Glutamatergic neuron (in vitro differentiated cells): ENCODE measurements at regions not wholly inside any gene's neighbourhood (a gene's known extent, or its start where the extent isn't known, plus 50 kb on each side); places are given as distances from the start of the nearest gene placed in this dataset.

Source experiments
- DNase-seq: peaks from one replicate; pipeline ENCODE4 v3.0.0; 2022
- H3K27ac Mint-ChIP-seq: one replicate; pipeline ENCODE4 v1.8.0; 2020; ENCODE audit warnings: mild to moderate bottlenecking, mixed read lengths, inconsistent platforms; ENCODE audit not compliant: unreplicated experiment
- H3K27me3 Mint-ChIP-seq: one replicate; pipeline ENCODE4 v1.8.0; 2020; ENCODE audit warnings: mild to moderate bottlenecking, moderate library complexity, mixed read lengths, inconsistent platforms; ENCODE audit not compliant: unreplicated experiment
- H3K36me3 Mint-ChIP-seq: one replicate; pipeline ENCODE4 v1.8.0; 2020; ENCODE audit warnings: mild to moderate bottlenecking, mixed read lengths, inconsistent platforms; ENCODE audit not compliant: unreplicated experiment
- H3K4me1 Mint-ChIP-seq: one replicate; pipeline ENCODE4 v1.8.0; 2020; ENCODE audit warnings: mild to moderate bottlenecking, low read depth, mixed read lengths, inconsistent platforms; ENCODE audit not compliant: unreplicated experiment
- H3K4me3 Mint-ChIP-seq: one replicate; pipeline ENCODE4 v1.8.0; 2020; ENCODE audit warnings: mild to moderate bottlenecking, mixed read lengths, inconsistent platforms; ENCODE audit not compliant: unreplicated experiment
- H3K9me3 Mint-ChIP-seq: one replicate; pipeline ENCODE4 v1.8.0; 2020; ENCODE audit warnings: mild to moderate bottlenecking, moderate library complexity, mixed read lengths, inconsistent platforms; ENCODE audit not compliant: unreplicated experiment
- CTCF ChIP-seq: fragments of 200-600 bp; sonication (generic); IDR thresholded peaks from one replicate; pipeline ENCODE4 v1.5.0; 2021; ENCODE audit not compliant: partially characterized antibody, unreplicated experiment

- no peak overlapping the region for H3K27ac Mint-ChIP-seq
- H3K4me1 Mint-ChIP-seq: no peaks in the 10 kb centered on the region
- H3K27me3 Mint-ChIP-seq: no peaks in the 10 kb centered on the region
- peaks cover 1% of the 10 kb centered on the region for H3K9me3 Mint-ChIP-seq
- no peak for TF ChIP-seq CTCF
- no peak for DNase-seq
- no peaks in the 10 kb centered on the region for H3K36me3 Mint-ChIP-seq
- H3K4me3 Mint-ChIP-seq: no peak overlapping the region
Observed at GRCh38 chr5:25423271-25423670, 778.5 kb upstream of the CDH10 start.

- Mint-ChIP-seq H3K4me3 (no peak overlapping the region), H3K9me3 (peaks cover 1% of the 10 kb centered on the region), H3K4me1 (no peaks in the 10 kb centered on the region), H3K27ac (no peak overlapping the region), H3K27me3 (no peaks in the 10 kb centered on the region), H3K36me3 (no peaks in the 10 kb centered on the region)
- TF ChIP-seq CTCF: no peak
- no peak for DNase-seq
Observed at GRCh38 chr5:25419684-25420083, 774.9 kb upstream of the CDH10 start.

GRCh38 chr5:25418978-25419377 lies 774.2 kb upstream of the CDH10 start:
- no peak overlapping the region for H3K27ac Mint-ChIP-seq
- no peaks in the 10 kb centered on the region for H3K27me3 Mint-ChIP-seq
- no peaks in the 10 kb centered on the region for H3K4me1 Mint-ChIP-seq
- H3K9me3 Mint-ChIP-seq: peaks cover 1% of the 10 kb centered on the region
- no peak for DNase-seq
- TF ChIP-seq CTCF: no peak
- no peak overlapping the region for H3K4me3 Mint-ChIP-seq
- H3K36me3 Mint-ChIP-seq: no peaks in the 10 kb centered on the region

- no peaks in the 10 kb centered on the region for H3K36me3 Mint-ChIP-seq
- peaks cover 1% of the 10 kb centered on the region for H3K9me3 Mint-ChIP-seq
- H3K27ac Mint-ChIP-seq: no peak overlapping the region
- H3K4me1 Mint-ChIP-seq: no peaks in the 10 kb centered on the region
- H3K4me3 Mint-ChIP-seq: no peak overlapping the region
- H3K27me3 Mint-ChIP-seq: no peaks in the 10 kb centered on the region
- no peak for TF ChIP-seq CTCF
- DNase-seq: no peak
Observed at GRCh38 chr5:25418319-25418859, 773.6 kb upstream of the CDH10 start.

GRCh38 chr5:25416960-25417359 lies 772.2 kb upstream of the CDH10 start:
- Mint-ChIP-seq H3K27me3 (no peaks in the 10 kb centered on the region), H3K36me3 (no peaks in the 10 kb centered on the region), H3K27ac (no peak overlapping the region), H3K9me3 (no peaks in the 10 kb centered on the region), H3K4me3 (no peak overlapping the region), H3K4me1 (no peaks in the 10 kb centered on the region)
- DNase-seq: no peak
- TF ChIP-seq CTCF: no peak
